ENCODE measurements at regions not wholly inside any gene's neighbourhood (a gene's known extent, or its start where the extent isn't known, plus 50 kb on each side); places are given as distances from the start of the nearest gene placed in this dataset.

DNA sequence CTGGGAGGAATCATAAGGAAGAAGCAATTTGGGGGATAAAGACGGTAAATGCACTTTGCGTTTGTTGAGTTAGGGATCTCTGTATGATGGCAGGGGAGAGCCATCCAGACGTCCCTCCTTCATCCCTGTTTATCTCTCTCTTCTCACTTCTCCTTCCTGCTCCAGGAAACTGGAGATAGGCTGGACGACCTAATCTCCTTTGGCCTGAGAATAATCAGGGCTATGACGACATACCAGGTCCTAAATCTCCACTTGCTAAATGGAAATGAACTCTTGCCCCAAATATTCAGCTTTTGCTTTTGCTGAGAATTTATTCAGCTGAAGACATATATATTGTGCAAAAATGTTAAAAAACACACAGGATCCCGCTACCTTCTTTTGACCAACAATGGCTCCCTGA lies 182.9 kb upstream of the INHBA start:
- no peak overlapping the region for H3K4me3 ChIP-seq (ENCODE audit: low read depth, low read length)
- TF ChIP-seq, protein P1, sequence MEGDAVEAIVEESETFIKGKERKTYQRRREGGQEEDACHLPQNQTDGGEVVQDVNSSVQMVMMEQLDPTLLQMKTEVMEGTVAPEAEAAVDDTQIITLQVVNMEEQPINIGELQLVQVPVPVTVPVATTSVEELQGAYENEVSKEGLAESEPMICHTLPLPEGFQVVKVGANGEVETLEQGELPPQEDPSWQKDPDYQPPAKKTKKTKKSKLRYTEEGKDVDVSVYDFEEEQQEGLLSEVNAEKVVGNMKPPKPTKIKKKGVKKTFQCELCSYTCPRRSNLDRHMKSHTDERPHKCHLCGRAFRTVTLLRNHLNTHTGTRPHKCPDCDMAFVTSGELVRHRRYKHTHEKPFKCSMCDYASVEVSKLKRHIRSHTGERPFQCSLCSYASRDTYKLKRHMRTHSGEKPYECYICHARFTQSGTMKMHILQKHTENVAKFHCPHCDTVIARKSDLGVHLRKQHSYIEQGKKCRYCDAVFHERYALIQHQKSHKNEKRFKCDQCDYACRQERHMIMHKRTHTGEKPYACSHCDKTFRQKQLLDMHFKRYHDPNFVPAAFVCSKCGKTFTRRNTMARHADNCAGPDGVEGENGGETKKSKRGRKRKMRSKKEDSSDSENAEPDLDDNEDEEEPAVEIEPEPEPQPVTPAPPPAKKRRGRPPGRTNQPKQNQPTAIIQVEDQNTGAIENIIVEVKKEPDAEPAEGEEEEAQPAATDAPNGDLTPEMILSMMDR (IDR thresholded peaks at IDR 0.05; ENCODE audit: borderline replicate concordance, insufficient read depth, low read depth, low read length), result no peak

DNA sequence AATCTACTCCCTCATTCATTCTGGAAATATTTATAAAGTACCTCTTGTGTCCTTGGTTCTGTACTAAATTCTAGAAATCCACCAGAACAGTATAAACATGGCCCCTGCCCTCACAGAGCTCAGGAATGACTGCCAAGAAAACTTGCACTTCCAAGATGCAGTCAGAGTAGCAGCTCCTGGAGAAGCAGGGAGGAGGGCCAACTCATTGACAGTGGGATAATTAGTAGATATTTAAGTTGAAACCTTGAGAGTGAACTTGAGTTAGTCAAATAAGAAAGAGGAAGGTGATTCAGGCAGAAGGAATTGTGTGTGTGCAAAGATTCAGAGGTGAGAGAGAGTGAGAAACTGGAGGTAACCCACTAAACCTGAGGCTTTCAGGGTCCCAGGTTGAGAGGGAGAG lies 182.2 kb upstream of the INHBA start:
- H3K4me3 ChIP-seq (ENCODE audit: low read depth, low read length), result no peak overlapping the region
- TF ChIP-seq, protein P1 (IDR thresholded peaks at IDR 0.05; ENCODE audit: borderline replicate concordance, insufficient read depth, low read depth, low read length), result no peak

DNA sequence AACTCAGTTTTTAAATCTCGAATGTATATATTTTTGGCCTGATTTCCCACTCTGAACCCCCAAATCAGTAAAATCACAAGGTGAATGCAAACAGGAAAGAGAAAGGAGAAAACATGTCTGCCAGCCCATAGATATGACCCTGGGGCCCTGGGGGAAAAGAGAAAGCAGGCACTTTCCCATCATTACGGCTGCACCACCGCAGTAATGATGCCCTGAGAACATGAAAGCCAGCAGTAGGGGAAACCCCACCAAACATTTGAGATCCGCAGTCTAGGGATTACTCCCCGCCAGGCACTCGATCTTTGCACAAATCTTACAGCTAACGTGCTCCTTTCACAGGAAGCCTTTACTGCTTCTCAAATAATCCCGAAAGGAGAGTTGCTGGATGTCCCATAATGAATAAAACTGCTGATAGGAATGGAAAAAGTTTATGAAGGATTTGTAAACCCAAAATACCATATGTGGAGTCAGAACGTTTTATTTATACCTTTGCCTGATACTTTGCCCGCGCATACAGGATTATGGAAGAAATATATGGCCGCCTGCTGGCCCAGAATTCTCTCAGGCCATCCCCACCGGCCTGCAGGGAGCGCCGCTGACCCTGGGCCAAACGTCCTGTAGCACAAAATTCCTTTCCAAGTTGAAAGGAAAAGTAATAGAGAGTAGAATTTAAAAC lies 180.0 kb upstream of the INHBA start:
- TF ChIP-seq, protein P1 (IDR thresholded peaks at IDR 0.05; ENCODE audit: borderline replicate concordance, insufficient read depth, low read depth, low read length), result no peak
- peak overlapping the region; percentile 21 for H3K4me3 ChIP-seq (ENCODE audit: low read depth, low read length)

DNA sequence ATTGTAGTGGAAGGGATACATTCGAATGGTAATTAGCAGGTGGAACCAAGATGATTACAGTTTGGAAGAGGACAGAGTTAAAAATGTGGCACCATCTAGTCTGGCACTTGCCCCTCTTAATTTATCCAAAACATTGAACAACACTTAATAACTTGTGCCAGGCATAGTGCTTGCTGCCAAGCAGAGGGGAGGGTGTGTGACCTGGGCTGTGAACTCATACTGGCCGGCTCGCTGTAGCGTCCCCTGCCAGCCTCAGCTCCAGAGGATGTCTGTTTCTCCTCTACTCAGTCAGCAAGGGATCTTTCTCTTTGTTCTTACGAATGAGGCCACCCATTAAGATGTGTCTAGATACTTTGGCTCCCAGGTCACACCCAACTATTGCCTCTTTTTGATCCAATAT lies 179.4 kb upstream of the INHBA start:
- H3K4me3 ChIP-seq (ENCODE audit: low read depth, low read length), result no peak overlapping the region
- TF ChIP-seq, protein P1 (IDR thresholded peaks at IDR 0.05; ENCODE audit: borderline replicate concordance, insufficient read depth, low read depth, low read length), result no peak

DNA sequence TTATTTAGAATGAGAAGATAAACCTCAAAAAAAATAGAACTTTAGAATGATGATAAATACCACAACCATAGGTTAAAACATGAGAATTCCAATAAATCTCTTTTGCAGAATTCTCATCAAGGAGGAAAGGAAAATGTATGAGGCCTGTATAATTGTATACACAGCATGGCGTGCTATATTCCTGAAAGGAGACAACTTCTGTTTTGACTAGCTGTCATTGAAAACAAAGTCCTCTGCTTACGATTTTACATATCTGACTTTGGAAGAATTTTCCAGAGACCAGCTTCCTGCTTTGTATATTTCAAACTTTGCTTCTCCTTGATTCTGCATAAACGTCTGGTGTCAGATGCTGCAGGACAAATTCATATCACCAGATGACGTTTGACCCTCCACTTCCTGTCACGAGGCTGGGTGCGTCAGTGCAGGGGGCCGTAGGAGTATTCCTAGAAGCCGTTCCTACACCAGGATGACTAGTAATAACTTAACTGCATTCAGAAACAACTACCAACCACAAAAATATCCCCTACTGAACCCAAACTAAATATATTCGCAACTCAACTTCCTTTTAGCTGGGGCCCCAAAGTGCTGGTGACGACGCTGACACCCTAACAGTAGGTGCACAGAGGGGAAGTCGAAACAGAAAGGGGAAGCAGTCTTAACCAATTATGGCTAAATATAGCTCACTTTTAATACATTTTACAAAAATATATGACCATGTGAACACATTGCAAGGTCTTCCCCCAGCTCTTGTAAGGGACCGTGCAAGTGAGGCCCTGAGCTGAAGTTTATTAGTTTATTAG lies 178.6 kb upstream of the INHBA start:
- H3K4me3 ChIP-seq (ENCODE audit: low read depth, low read length), result no peak overlapping the region
- TF ChIP-seq, protein P1 (IDR thresholded peaks at IDR 0.05; ENCODE audit: borderline replicate concordance, insufficient read depth, low read depth, low read length), result no peak

DNA sequence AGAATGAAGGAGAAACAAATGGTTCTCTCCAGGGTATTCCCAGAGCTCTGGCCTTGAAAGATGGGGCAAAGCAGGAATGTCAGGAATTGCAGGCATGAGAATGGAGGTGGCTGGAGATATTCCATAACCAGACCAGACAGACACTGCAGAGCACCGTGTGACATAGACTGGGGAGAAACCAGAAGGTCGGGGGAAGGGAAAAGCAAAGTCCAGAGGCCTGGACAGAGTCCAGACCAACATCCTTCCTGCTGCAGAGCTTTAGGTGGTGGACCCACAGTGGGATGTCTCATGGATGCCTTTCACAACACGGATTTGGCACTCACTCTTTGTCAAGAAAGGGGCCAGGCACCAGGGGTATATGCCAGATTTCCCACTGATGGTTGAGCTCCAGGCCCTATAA lies 177.2 kb upstream of the INHBA start:
- H3K4me3 ChIP-seq (ENCODE audit: low read depth, low read length), result no peak overlapping the region
- TF ChIP-seq, protein P1 (IDR thresholded peaks at IDR 0.05; ENCODE audit: borderline replicate concordance, insufficient read depth, low read depth, low read length), result no peak

DNA sequence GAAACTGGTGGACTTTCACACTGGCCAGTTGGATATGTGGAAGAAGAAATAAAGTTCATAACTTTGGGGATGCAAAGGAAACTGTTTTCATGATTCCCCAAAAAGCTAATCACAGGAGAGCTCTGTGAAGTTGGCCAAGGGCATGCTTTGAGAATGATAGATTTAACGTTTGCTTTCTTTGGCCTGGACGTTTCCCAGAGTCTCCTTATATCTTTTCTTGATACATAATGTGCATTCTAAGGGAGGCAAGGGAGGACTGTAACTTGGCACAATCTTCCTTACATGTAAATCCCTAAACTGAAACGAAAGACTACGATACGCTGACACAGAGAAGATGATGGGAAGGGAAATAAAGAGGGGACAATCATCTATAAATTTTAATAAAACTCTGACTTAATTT lies 176.5 kb upstream of the INHBA start:
- TF ChIP-seq, protein P1 (IDR thresholded peaks at IDR 0.05; ENCODE audit: borderline replicate concordance, insufficient read depth, low read depth, low read length), result no peak
- H3K4me3 ChIP-seq (ENCODE audit: low read depth, low read length), result no peak overlapping the region

All from GM12875 (cell line).